NOMO-1 treated with DMSO at 0.1 percent for 48 hours (cell line): ENCODE measurements at regions not wholly inside any gene's neighbourhood (a gene's known extent, or its start where the extent isn't known, plus 50 kb on each side); places are given as distances from the start of the nearest gene placed in this dataset.

Experiments used
- DNase-seq: peaks from one replicate; lab custom pipeline; 2025; ENCODE audit not compliant: unreplicated experiment; lab: John Stamatoyannopoulos, UW

DNA sequence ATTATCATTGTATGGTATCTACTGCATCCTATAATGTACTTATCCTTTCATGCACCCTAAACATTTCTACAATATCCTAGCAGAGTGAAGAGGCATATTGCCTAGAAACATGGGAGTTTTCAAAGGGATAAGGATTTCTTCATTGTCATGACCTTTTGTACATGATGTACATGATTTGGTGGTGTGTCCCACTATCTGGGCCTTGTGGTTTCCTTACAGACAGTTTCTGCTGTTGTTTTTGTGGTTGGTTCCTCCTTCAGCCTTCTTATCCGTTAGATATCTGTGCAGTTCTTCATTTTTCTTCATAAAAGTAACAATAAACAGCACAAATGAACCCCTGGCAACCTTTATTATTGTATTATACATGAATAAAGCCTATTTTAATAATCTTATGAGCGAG lies 70.4 kb upstream of the BACH1 start:
- DNase-seq = peak; percentile 40

DNA sequence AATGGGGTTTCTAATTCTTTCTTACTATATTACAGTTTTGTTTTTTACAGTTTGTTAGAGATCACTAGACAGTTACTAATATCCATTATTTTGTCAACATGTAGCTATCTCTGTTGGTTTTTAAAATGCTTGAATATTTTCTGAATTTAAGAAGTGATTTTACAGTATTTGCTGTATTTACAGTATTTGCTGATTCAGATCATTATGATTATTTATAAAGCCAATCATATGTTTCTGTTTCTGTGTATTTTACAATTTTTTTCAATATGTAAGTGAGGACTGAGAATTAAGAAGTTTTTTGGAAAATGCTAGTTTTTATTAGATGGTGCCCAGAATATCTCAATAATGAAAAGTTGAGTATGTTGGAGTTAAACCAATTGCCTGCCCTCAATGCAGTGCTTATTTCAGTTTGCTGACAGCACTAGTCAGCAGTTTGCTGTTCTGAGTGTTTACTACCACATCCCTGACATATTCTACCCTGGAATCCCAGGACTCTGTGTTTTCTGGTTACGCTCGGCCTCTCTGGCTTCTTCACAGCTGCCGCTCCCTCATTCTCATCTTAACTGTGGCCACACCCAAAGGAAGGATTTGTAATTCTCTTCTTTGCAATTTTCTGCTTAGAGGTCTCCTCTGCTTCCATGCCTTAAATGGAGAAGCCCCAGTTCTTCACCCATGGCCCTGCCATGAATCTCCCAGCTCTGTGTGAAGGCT lies 68.0 kb upstream of the BACH1 start:
- no peak for DNase-seq

DNA sequence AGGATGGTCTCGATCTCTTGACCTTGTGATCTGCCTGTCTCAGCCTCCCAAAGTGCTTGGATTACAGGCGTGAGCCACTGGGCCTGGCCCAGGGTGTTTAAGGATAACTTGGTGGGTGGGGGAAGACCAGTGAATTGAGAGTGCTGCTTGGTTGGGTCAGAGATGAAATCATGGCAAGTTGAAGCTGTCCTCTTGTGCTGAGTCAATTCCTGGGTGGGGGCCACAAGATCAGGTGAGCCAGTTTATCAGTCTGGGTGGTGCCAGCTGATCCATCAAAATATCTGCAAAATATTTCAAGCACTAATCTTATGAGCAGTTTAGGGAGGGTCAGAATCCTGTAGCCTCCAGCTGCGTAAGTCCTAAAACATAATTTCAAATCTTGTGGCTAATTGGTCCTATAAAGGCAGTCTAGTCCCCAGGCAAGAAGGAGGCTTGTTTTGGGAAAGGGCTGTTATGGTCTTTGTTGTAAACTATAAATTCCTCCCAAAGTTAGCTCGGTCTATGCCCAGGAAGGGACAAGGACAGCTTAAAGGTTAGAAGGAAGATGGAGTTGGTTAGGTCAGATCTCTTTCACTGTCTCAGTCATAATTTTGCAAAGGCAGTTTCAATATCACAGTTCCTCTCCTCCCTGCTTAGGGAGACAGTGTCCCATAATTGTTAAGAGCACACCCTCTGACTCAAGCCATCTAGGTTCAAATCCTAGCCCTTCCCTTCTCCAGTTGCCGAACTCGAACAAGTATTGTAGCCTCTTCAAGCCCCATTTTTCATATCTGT lies 66.8 kb upstream of the BACH1 start:
- DNase-seq = no peak

DNA sequence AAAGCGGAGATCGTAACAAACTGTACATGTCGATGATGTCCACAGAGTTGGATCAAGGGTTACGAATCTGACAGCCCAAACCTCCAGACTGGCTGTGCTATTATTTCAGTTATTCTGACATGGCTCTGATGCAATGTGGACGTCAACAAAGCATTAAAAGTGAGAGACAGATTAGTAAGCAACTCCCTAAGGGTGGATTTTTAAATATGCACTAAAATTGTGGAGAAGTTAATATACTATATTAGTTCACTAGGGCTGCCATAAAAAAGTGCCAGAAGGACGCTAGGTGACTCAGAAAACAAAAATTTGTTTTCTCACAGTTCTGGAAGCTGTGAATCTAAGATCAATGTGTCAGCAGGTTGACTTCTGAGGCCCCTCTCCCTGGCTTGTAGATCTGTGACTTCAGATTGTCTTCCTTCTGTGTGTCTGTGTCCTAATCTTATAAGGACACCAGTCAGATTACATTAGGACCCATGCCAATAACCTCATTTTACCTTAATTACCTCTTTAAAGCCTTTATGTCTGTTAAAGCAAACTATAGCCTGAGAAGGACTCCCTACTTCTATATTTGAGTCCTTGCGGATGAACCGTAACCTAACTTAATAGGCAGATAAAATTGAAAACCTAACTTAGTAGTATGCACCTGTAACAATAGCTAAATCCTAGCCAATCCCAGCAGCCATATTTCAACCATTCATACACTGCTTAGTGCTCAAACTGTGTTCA lies 66.0 kb upstream of the BACH1 start:
- no peak for DNase-seq

DNA sequence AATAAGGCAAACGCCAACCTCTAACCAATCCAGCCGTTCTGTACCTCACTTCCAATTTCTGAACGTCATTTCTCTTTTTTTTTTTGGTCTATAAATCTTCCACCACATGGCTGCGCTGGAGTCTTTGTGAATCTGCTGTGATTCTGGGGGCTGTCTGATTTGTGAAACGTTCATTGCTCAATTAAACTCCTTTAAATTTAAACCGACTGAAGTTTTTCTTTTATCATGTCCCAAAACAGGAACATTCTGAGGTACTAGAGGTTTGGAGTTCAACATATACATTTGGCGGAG lies 65.5 kb upstream of the BACH1 start:
- DNase-seq = peak; percentile 79

DNA sequence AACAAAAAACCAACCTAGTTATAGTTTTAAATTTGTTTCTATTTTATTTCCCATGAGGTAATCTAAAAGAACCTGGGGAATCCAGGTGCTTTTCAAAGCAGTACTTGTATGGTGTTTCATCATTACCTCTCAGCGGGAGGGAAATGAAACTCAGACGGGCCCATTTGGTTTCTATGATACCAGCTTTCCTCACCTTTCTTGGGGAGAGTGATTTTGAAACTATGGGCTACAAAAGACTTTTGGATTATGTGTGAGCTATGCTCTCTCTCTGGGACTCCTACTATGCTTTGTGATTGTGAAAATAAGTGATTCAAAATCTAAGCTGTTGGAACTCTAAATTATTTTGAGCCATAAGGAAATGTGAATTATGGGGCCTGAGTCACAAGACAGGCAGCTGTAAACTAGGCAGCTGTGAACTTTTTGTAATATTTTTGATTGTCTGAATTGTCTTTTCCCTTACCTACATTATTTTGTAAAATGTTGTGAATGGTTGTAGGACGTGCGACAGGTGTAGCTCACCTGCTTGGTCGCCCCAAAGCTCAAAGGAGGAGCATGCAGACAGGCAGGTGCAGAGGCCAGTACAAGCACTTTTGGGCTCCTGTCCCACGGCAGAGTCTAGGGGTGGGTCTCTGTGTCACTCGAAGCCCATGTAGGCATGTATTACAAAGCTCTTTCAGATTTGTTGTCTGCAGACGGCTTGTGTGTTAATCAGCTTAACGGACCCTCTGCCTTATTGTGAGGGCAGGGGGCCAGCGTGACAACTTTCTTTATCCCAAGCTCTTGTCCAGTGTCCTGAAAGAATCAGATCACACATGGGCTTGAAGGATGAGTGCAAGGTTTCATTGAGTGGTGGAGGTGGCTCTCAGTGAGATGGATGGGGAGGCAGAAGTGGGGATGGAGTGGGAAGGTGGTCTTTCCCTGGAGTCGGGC lies 64.8 kb upstream of the BACH1 start:
- DNase-seq = peak; percentile 68

DNA sequence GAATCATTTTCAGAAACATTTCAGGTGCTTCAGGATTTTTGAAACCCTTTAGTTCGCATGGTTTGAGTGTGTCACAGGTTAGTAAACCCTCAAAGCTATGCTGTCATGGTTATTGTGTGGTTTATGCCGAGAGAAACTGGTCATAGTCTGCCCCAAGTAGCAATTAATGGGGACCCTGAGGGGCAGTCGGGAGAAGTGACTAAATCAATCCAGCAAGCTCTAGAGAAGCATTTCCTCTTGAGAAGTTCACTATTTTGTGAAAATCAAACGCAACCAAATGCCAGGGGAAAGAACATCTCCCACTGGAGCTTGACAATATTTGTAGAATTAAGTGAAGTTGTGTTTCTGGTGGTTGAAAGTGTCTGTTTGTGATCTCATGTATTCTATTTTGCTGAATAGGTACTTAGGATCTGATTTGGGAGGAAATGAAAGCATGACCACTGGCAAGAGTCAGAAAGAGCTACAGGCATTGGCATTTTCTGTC lies 63.0 kb upstream of the BACH1 start:
- peak; percentile 44 for DNase-seq

DNA sequence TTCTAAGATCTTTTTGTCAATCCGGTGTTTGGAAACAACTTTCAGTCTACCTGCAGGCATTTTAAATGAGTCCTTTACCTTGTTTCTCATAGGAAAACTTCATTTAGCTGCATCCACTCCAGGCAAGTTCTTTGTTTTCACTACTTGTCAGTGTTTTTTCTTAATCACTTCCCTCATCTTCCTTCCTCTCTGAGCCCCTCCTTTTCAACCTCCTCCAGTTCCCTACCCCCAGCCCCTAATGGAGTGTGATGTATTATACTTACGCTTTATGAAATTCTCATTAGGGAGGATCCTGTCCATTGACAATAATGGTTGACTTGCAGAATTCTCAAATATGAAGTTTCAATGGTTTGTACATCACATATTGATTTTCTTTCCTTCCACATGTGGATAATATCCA lies 62.5 kb upstream of the BACH1 start:
- no peak for DNase-seq

DNA sequence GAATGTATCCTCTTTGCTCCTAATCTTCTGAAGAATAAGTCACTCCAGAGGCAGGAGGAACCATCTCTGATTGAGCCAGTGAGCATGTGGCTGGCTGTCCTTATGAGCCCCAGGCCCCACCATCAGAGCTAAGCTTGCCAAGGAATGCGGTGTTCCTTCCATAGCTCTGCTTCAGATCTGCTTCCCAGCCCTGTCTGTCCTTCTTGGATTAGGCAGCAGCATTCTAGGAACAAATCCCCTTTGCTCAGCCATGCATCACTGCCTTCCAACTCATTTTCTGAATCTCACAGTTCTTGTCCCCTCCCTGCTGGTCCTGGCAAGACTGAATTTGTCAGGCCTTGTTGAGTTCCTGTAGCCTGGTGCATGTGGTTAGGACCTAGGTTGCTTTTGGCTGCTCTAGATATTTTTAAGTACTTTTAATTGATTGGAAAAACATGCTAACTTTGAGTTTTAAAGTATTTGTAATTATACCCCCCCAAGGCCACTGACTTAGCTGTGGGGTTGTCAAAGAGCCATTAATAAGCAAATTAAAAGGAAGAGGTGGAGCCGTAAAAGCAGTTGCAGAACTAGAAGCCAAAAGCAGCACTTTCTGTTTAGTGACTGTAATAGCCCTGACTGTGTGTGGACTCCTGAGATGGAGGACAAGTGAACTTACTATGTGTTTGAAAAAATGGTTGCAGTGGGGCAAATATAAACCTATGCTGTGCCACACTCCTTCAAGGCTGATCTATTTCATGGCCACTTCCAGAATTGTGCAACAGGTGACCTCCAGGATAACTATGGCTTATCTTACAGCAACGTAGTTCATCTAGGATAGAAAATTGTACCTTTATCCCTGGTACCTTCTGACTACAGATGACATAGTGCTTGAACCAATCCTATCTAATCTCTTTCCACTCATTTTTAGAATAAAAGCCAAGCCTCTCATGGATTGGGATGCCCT lies 61.3 kb upstream of the BACH1 start:
- peak; percentile 18 for DNase-seq

DNA sequence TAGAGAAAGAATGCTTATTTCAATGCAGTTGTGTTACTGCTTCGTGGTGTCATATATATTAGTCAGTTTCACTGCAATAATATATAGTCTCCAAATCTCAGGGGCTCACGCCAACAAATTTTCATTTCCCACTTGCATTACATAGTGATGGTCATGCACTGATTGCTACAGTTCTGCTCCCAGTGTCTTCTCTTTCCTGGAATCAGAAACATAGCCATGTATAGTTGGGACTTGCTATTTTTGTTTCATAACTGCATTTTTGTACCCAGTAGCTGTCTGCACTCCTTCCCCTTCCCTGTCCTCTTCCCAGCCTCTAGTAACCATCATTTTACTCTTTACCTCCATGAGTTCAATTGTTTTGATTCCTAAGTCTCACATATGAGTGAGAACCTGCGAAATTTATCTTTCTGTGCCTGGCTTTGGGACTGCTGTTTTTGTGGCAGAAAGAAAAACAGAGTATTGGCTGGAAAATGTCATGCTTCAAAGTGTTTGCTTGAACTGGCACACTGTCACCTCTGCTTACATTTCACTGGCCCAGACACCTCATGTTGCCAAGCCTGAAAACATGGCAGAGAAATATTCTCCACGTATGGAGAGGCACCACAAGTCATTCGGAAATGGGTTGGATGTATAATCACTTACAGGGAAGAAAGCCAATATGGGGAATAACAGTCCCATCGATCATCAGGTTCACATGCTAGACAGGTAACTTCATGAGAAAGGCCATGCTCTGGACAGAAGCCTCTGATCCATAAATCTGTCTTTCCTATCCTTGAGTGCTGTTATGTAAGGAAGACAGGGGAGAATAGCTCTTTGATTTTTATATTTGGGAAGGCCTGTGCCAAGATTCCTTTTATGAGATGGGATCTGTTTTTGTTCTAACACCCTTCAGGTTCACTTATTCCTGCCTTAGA lies 60.4 kb upstream of the BACH1 start:
- DNase-seq = no peak

DNA sequence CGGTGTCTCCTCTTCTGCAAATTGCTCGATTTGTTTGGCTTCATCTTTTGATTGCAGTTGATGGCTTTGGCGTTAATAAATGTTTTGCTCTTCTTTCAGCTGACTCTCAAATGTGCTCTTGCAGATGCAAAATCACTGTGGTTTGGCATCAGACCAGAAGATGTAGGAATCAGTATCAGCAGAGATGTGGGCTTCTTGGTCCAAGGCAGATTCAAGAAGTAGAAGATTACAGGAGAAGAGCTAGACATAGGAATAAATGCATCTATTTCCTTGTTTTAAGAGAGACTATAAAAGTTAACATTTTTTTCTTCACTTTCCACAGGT lies 59.8 kb upstream of the BACH1 start:
- peak; percentile 63 for DNase-seq

DNA sequence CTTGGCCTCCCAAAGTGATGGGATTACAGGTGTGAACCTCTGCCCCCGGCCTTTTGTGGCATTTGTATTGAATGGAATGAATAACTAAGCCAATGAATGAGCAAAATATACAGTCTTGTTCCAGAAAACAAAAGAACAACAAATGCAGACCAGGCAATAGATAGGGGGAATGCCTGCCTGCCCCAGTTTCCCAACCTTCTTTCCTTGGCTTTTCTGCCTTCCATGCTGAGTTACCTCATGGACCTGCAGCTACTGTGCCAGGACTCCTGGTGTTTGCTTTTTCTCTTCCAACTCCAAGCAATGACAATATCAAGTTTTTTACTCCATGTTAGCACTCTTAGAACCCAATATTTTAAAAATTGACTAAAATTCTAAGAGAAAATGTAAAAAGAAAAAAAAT lies 58.6 kb upstream of the BACH1 start:
- no peak for DNase-seq

DNA sequence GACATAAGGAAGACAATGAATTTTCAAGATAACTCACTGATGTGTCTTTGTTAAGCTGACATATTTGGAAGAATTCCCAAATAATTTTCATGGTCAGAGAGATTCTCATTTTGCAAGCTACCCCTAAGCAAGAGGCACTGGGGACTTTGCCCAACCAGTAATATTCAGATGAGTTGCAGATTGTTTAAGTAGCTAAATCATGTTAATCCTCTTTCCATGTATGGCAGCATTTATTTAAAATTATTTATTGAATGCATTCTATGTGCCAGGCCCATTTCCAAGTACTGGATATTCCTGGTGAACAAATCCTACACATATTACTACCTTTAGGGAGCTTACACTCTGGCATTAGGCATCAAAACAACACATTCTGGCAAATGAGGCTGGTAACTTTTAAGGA lies 56.5 kb upstream of the BACH1 start:
- no peak for DNase-seq

DNA sequence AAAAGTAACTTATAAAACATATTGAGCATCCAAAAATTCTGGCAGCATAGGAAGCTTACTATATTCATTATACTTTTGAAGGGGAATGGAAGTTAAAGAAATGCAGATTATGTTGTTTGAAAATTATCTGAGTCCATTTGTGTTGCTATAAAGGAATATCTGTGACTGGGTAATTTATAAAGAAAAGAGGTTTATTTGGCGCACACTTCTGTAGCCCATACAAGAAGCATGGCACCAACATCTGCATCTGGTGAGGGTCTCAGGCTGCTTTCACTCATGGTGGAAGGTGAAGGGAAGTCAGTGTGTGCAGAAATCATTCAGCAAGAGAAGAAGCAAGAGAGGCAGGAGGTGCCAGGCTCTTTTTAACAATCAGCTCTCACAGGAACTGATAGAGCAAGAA lies 55.5 kb upstream of the BACH1 start:
- no peak for DNase-seq

DNA sequence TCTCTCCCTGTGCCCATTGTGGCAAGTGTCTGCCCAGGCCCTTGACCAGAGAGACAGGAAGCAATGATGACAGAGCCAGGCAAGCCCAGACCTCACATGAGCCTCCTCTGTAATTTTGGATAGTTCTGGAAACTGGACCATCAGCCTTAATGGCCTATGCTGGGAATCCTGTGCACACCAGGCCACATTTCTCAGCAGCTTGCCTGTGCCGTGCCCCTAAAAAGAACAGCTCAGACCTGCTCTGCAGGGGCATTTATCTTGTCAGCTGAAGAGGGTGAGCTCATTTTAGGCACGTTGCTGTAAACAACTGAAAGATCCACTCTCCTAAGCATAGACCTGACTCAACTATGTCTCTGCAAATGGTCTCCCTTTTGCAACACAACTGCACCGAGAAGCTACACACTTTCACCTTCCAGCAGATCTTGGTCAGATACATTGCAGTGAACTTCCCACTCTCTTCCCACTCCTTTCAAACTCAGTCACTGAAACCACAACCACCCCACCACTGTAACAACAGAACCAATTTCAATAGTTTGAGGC lies 53.5 kb upstream of the BACH1 start:
- no peak for DNase-seq

DNA sequence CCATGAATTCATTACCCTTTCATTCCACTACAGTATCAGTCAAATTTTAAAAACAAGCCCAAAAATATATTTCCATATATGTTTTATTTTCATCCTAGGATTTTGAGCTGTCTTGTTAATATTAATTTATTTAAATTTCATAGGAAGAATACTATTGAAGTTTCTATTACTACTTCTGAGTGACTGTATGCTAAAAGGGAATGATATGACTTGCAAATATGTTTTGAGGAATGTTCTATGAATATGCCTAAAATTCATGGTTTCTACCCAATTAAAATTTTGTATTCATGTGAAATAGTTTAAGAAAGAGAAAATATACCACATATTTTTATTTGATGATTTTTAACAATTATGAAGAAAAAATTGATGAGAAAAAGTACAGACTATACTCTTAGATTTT lies 52.9 kb upstream of the BACH1 start:
- no peak for DNase-seq

DNA sequence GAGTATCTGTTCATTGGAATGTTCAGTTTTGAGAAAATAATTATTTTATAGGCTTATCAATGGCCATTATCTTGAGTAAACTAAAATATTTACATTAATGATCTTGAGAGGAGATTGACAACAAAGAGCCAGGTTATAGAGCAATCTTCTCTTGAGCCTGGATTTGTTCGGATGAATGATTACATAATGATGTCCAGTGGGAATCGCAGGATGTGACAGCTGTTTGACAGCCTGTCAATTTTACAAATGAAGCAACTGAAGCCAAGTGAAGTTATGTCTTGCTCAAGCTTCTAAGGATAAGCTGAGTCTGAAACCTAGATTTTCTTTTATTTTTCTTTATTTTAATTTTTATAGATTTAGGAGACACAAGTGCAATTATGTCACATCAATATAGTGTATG lies 52.1 kb upstream of the BACH1 start:
- no peak for DNase-seq

DNA sequence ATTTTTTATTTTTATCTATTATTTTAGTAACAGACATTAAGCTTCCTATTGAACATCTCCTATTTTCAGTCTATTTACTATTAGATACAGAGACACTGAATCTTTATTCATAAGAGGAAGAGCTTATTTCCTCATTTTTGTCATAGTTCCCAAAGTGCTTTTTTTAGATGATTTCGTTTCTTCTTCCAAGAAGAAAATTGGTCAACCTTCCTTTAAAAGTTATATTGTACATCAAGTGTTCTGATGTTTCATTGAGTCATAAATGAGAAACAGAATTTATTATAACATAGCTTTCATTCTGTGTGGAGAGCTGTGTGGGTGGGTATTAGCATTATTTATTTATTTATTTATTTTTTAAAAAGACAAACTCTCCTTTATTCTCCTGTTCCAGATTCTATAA lies 50.6 kb upstream of the BACH1 start:
- peak; percentile 77 for DNase-seq
